ENCODE measurements at regions not wholly inside any gene's neighbourhood (a gene's known extent, or its start where the extent isn't known, plus 50 kb on each side); places are given as distances from the start of the nearest gene placed in this dataset.

DNA sequence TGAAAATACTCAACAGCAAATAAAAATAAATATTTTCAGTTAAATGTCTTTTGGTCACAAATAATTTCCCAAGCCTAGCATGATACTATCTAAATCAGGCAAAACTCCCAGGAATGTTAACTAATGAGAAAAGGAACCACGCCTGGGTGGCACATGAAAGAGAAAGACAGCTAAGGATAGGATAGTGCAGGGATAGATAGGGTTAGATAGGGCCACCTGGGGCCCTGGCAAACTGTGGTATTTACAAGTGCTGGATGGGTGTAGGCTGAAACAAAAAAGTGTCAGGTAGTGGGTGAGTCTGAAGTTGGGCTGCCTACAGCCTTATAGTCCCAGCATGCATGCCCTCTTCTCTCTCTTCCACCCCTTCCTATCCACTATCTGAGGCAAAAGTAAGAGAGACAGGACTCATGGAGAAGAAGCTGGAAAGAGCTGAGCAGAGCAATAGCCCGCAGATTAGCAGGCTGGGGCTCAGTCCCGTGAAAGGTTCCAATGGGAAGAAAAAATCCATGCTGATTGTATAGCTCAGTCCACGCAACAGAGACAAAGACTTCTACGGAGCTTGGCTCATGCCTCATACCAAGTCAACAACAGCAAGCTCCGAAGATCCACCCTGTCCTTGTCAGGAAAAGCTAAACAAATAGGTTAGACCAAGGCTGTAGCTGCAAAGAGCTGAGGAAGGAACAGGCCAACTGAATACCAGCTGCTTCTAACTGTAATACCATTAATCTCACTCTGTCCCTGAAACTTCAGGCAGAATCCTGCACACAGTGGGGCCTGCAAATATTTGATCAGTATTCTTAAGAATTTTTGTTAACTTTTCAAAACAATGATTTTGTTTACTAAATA lies 342.1 kb upstream of the ATP11B start:
- H3K4me2 ChIP-seq (ENCODE audit: low read length): no peak overlapping the region
- no peaks in the 10 kb centered on the region for H3K4me1 ChIP-seq (ENCODE audit: insufficient read depth, low read length, severe bottlenecking)
- no peak overlapping the region for H3K4me3 ChIP-seq (ENCODE audit: low read depth, low read length, poor library complexity, severe bottlenecking)
- H2AFZ ChIP-seq (ENCODE audit: low read length): no peak overlapping the region
- no peak overlapping the region for H3K9ac ChIP-seq (ENCODE audit: low read length)
- no peak for TF ChIP-seq EZH2 (IDR thresholded peaks at IDR 0.05; ENCODE audit: borderline replicate concordance, low read length)
- TF ChIP-seq, protein P1, sequence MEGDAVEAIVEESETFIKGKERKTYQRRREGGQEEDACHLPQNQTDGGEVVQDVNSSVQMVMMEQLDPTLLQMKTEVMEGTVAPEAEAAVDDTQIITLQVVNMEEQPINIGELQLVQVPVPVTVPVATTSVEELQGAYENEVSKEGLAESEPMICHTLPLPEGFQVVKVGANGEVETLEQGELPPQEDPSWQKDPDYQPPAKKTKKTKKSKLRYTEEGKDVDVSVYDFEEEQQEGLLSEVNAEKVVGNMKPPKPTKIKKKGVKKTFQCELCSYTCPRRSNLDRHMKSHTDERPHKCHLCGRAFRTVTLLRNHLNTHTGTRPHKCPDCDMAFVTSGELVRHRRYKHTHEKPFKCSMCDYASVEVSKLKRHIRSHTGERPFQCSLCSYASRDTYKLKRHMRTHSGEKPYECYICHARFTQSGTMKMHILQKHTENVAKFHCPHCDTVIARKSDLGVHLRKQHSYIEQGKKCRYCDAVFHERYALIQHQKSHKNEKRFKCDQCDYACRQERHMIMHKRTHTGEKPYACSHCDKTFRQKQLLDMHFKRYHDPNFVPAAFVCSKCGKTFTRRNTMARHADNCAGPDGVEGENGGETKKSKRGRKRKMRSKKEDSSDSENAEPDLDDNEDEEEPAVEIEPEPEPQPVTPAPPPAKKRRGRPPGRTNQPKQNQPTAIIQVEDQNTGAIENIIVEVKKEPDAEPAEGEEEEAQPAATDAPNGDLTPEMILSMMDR (IDR thresholded peaks at IDR 0.05; ENCODE audit: low read length): no peak
- no peak overlapping the region for H3K27ac ChIP-seq (ENCODE audit: low read depth, low read length, poor library complexity, severe bottlenecking)
- H3K9me3 ChIP-seq (ENCODE audit: low read length): no peaks in the 10 kb centered on the region
- H3F3A ChIP-seq (ENCODE audit: insufficient read depth, low read length): no peaks in the 10 kb centered on the region
- H4K20me1 ChIP-seq (ENCODE audit: insufficient read depth, low read length): no peaks in the 10 kb centered on the region
- no peaks in the 10 kb centered on the region for H3K36me3 ChIP-seq (ENCODE audit: insufficient read depth, low read length)
- H3K79me2 ChIP-seq (ENCODE audit: insufficient read depth, low read length): no peaks in the 10 kb centered on the region
- no peaks in the 10 kb centered on the region for H3K9me2 ChIP-seq (ENCODE audit: low read depth, low read length)
- no peaks in the 10 kb centered on the region for H3K27me3 ChIP-seq (ENCODE audit: insufficient read depth, low read length)

DNA sequence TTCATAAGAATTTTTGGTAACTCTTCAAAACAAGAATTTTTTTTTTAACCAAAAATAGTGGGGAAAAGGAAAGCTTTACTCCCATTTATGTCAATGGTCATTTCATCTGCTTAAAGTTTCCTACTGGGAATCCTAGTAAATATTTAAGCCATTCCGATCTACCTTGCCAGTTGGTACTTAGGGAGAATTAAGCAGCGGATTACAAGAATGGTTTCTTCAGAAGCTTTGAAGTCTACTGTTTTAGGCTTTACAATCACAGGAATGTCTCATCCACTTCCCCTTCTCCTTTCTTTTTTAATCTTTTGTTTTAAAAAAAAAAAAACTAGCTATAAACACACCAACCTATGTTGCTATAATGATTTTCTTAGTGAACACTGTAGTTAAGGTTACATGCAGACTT lies 341.4 kb upstream of the ATP11B start:
- no peak overlapping the region for H2AFZ ChIP-seq (ENCODE audit: low read length)
- TF ChIP-seq, protein P1 (IDR thresholded peaks at IDR 0.05; ENCODE audit: low read length): no peak
- TF ChIP-seq EZH2 (IDR thresholded peaks at IDR 0.05; ENCODE audit: borderline replicate concordance, low read length): no peak
- H3K4me2 ChIP-seq (ENCODE audit: low read length): no peak overlapping the region
- H3F3A ChIP-seq (ENCODE audit: insufficient read depth, low read length): no peaks in the 10 kb centered on the region
- H3K9me3 ChIP-seq (ENCODE audit: low read length): no peaks in the 10 kb centered on the region
- no peak overlapping the region for H3K27ac ChIP-seq (ENCODE audit: low read depth, low read length, poor library complexity, severe bottlenecking)
- no peaks in the 10 kb centered on the region for H3K4me1 ChIP-seq (ENCODE audit: insufficient read depth, low read length, severe bottlenecking)
- H3K36me3 ChIP-seq (ENCODE audit: insufficient read depth, low read length): no peaks in the 10 kb centered on the region
- H4K20me1 ChIP-seq (ENCODE audit: insufficient read depth, low read length): no peaks in the 10 kb centered on the region
- H3K9me2 ChIP-seq (ENCODE audit: low read depth, low read length): no peaks in the 10 kb centered on the region
- H3K4me3 ChIP-seq (ENCODE audit: low read depth, low read length, poor library complexity, severe bottlenecking): no peak overlapping the region
- H3K79me2 ChIP-seq (ENCODE audit: insufficient read depth, low read length): no peaks in the 10 kb centered on the region
- no peak overlapping the region for H3K9ac ChIP-seq (ENCODE audit: low read length)
- no peaks in the 10 kb centered on the region for H3K27me3 ChIP-seq (ENCODE audit: insufficient read depth, low read length)

DNA sequence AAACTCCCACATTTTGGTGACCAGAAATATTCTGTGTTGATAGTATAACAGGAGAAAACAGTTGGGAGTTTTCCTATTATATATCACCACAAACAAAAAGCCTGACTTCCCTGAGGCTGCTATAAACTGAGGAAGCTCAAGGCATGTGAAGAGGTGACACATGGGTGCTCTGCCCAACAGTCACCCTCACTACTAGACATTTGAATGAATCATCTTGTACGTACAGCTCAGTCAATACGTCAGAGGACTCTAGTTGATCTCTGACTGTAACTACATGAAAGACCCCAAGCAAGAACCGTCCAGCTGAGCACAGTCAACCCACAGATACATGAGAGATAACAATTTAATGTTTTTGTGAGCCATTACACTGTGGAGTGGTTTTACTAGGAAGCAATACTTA lies 338.3 kb upstream of the ATP11B start:
- H3K4me1 ChIP-seq (ENCODE audit: insufficient read depth, low read length, severe bottlenecking): no peaks in the 10 kb centered on the region
- no peaks in the 10 kb centered on the region for H3K79me2 ChIP-seq (ENCODE audit: insufficient read depth, low read length)
- H3K36me3 ChIP-seq (ENCODE audit: insufficient read depth, low read length): no peaks in the 10 kb centered on the region
- H3K9me3 ChIP-seq (ENCODE audit: low read length): no peaks in the 10 kb centered on the region
- H2AFZ ChIP-seq (ENCODE audit: low read length): no peak overlapping the region
- H3K9ac ChIP-seq (ENCODE audit: low read length): no peak overlapping the region
- no peaks in the 10 kb centered on the region for H3K27me3 ChIP-seq (ENCODE audit: insufficient read depth, low read length)
- no peak overlapping the region for H3K4me3 ChIP-seq (ENCODE audit: low read depth, low read length, poor library complexity, severe bottlenecking)
- no peaks in the 10 kb centered on the region for H3K9me2 ChIP-seq (ENCODE audit: low read depth, low read length)
- no peak overlapping the region for H3K4me2 ChIP-seq (ENCODE audit: low read length)
- H3F3A ChIP-seq (ENCODE audit: insufficient read depth, low read length): no peaks in the 10 kb centered on the region
- H4K20me1 ChIP-seq (ENCODE audit: insufficient read depth, low read length): no peaks in the 10 kb centered on the region
- TF ChIP-seq, protein P1 (IDR thresholded peaks at IDR 0.05; ENCODE audit: low read length): no peak
- no peak for TF ChIP-seq EZH2 (IDR thresholded peaks at IDR 0.05; ENCODE audit: borderline replicate concordance, low read length)
- H3K27ac ChIP-seq (ENCODE audit: low read depth, low read length, poor library complexity, severe bottlenecking): no peak overlapping the region

All from OCI-LY1 (cell line).